Epithelial cell of esophagus (primary cell): ENCODE measurements at regions not wholly inside any gene's neighbourhood (a gene's known extent, or its start where the extent isn't known, plus 50 kb on each side); places are given as distances from the start of the nearest gene placed in this dataset.

ENCODE experiments used
- DNase-seq: peaks from one replicate; pipeline ENCODE4 v3.0.0; 2010; ENCODE audit warnings: low read depth
- H3K4me3 ChIP-seq: 2 replicates; pipeline ENCODE4 v1.5.1; 2011; ENCODE audit warnings: mild to moderate bottlenecking, low read length, control low read depth
- CTCF ChIP-seq: IDR thresholded peaks from 2 replicates; pipeline ENCODE4 v1.5.1; 2011; ENCODE audit warnings: low read depth, mild to moderate bottlenecking, low read length, control low read depth, inconsistent platforms; ENCODE audit not compliant: insufficient read depth; ENCODE audit errors: missing control alignments

DNA sequence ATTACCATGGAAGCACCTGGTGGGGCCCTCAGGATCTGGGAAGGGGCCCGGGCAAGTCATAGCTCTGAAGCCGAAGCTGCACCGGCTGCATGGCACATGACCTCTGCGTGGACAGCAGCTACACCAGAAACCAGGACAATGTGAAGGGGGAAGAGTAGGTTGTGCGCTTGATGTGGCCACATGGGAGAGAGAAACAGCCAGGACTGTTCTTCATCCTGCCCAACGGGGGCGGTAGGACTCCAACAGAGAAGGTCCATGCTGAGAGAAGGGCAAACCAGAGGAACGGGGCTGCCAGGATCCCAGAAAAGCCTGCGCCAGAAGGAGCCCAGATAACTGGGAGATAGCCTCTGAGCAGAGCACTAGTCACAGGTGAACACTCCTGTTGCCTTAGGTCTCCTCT lies 54.9 kb upstream of the PRR20G start:
- no peak for TF ChIP-seq CTCF
- no peak overlapping the region for H3K4me3 ChIP-seq
- DNase-seq, result no peak

DNA sequence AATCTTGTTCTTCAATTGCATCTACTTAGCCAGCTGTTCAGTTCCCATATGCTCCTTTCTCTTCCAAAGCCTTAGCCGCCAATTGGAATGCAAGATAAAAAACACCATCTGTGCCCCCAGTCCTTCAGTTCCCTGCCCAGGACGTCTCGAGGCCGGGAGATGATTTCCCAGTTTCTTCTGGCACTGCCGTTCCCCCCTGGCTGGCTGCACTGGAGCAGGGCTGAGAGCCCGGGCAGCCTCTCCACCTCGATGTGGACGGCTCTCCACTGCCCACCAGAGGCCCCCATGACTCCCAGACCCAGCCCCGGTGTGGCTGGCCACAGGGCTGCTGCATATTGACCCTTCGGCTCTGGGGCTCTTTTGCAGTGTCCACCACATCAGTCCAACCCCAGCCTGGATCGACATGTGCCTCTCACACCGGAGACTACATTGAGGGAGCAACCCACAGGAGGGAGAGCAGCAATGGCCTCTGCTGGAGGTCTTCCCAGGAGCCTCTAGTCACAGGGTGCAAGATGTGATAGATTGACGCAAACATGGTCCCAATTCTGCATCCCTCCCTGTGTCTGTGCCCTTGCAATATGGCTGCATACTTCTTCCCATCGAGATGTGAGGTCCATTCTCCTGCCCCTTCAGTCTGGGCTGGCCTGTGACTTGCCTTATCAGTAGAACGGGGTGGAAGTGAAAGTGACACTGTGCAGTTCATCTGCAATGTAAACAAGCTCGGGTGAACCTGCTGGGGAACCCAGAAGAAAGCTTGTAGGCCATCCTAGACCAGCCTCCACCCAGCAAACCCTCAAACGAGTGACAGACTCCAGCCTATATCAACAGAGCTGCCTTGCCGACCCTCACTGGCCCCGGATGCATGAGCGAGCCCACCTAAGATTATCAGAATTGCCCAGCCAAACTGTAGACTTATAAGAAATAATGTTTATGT lies 52.3 kb upstream of the PRR20G start:
- no peak overlapping the region for H3K4me3 ChIP-seq
- DNase-seq, result no peak
- no peak for TF ChIP-seq CTCF

- no peak overlapping the region for H3K4me3 ChIP-seq
These were observed 51.2 kb upstream of the PRR20G start for GRCh38 chr3:127339016-127339415.

DNA sequence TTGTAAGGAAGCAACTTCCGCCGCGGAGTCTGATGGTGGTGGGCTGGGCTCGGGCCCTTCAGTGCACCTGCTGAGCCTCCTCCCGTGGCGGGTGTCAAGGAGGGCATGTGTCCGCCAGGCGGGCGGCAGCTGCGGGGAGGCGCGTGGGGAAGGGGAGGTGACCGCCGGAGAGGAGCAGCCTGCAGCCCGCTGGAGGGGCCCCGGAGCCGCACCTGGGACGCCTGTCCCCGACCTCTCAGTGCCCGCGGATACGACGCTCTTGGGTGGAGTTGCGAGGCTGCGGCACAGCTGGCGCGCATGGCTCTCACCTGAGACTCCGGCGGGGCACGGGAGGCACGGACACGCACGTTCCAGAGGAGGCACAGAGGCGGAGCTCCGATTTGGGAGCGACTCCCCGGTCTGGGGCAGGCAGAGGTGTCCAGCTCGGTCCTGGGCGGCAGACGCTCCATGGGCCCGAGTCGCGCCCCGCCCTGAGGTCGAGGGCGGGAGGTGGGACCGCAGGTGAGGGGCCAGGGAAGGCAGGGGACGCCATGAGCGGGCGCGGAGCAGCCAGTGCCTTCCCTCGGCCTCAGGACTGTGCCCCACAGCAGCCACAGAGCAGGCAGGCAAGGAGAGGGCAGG lies 50.2 kb upstream of the PRR20G start:
- TF ChIP-seq CTCF, result no peak
- no peak for DNase-seq

More at GRCh38 chr3:127339016-127339415, 51.2 kb upstream of the PRR20G start:
- TF ChIP-seq CTCF, result no peak
- no peak for DNase-seq

More for the DNA sequence above, 50.2 kb upstream of the PRR20G start:
- no peak overlapping the region for H3K4me3 ChIP-seq
